IMR-90 (cell line): ENCODE measurements at regions not wholly inside any gene's neighbourhood (a gene's known extent, or its start where the extent isn't known, plus 50 kb on each side); places are given as distances from the start of the nearest gene placed in this dataset.

Experiments used
- ATAC-seq: fragments of 200-7000 bp; cut with Tn5 transposase; 2 replicates; pipeline ENCODE4 v1.9.1; 2020; ENCODE audit warnings: low read depth, mild to moderate bottlenecking, moderate library complexity
- BruUV-seq: library from RNA; stranded (reverse); fragments of 400-500 nt; replicated peaks from 2 replicates; lab custom pipeline; 2021; lab: Mats Ljungman, UMichigan
- CTCF ChIA-PET: fragments of 300-600 bp; formaldehyde crosslinking; extraction: SDS; loops from one replicate; lab custom pipeline; 2021; ENCODE audit warnings: antibody characterized with exemption; lab: Yijun Ruan, JAX
- POLR2A ChIA-PET: fragments of 300-600 bp; sonication (Branson Sonifier 250); formaldehyde crosslinking; loops from one replicate; lab custom pipeline; 2022; ENCODE audit warnings: antibody characterized with exemption; ENCODE audit not compliant: unreplicated experiment; lab: Charles Lee
- DNase-seq: peaks from one replicate; pipeline ENCODE4 v3.0.0; 2013
- H2AFZ ChIP-seq: replicated peaks from 2 replicates; pipeline ENCODE3; 2013; ENCODE audit warnings: low read length, mild to moderate bottlenecking; ENCODE audit not compliant: poor library complexity
- H2AK5ac ChIP-seq: 2 replicates; pipeline ENCODE4 v1.6.1; 2013; ENCODE audit warnings: low read depth, low read length, inconsistent platforms
- H2AK9ac ChIP-seq: replicated peaks from 2 replicates; pipeline ENCODE3; 2013; ENCODE audit warnings: mild to moderate bottlenecking, low read depth, low read length, moderate library complexity; ENCODE audit not compliant: poor library complexity
- H2BK120ac ChIP-seq: 2 replicates; pipeline ENCODE4 v1.6.1; 2013; ENCODE audit warnings: low read depth, low read length, inconsistent platforms
- H2BK15ac ChIP-seq: 3 replicates; pipeline ENCODE4 v1.6.1; 2013; ENCODE audit warnings: low read depth, low read length, inconsistent platforms
- H2BK20ac ChIP-seq: 2 replicates; pipeline ENCODE4 v1.6.1; 2013; ENCODE audit warnings: low read depth, mild to moderate bottlenecking, inconsistent platforms, low read length, moderate library complexity
- H2BK5ac ChIP-seq: 2 replicates; pipeline ENCODE4 v1.6.1; 2013; ENCODE audit warnings: mild to moderate bottlenecking, low read depth, low read length, inconsistent platforms; ENCODE audit not compliant: poor library complexity, severe bottlenecking
- H3K14ac ChIP-seq: replicated peaks from 2 replicates; pipeline ENCODE4 v1.6.1; 2013; ENCODE audit warnings: low read depth, low read length, inconsistent platforms
- H3K18ac ChIP-seq: 2 replicates; pipeline ENCODE4 v1.6.1; 2013; ENCODE audit warnings: low read depth, low read length, control low read depth
- H3K23ac ChIP-seq: 2 replicates; pipeline ENCODE4 v1.6.1; 2013; ENCODE audit warnings: low read depth, low read length, inconsistent platforms
- H3K27ac ChIP-seq: 2 replicates; pipeline ENCODE4 v1.5.1; 2013; ENCODE audit warnings: mild to moderate bottlenecking, control low read depth, low read length; ENCODE audit not compliant: insufficient read depth
- H3K27me3 ChIP-seq: 2 replicates; pipeline ENCODE4 v1.6.1; 2013; ENCODE audit warnings: low read length; ENCODE audit not compliant: control insufficient read depth, insufficient read depth
- H3K36me3 ChIP-seq: 2 replicates; pipeline ENCODE4 v1.6.1; 2013; ENCODE audit warnings: low read length, mixed read lengths; ENCODE audit not compliant: control insufficient read depth, insufficient read depth
- H3K4ac ChIP-seq: 2 replicates; pipeline ENCODE4 v1.6.1; 2013; ENCODE audit warnings: low read depth, low read length, inconsistent platforms
- H3K4me1 ChIP-seq: 2 replicates; pipeline ENCODE4 v1.6.1; 2013; ENCODE audit warnings: low read length, mixed read lengths; ENCODE audit not compliant: control insufficient read depth, insufficient read depth
- H3K4me2 ChIP-seq: 2 replicates; pipeline ENCODE4 v1.6.1; 2013; ENCODE audit warnings: low read depth, mild to moderate bottlenecking, control low read depth, low read length, moderate library complexity
- H3K4me3 ChIP-seq: 2 replicates; pipeline ENCODE4 v1.5.1; 2013; ENCODE audit warnings: low read depth, mild to moderate bottlenecking, control low read depth, low read length, moderate library complexity; ENCODE audit not compliant: insufficient read depth
- H3K56ac ChIP-seq: 2 replicates; pipeline ENCODE4 v1.6.1; 2013; ENCODE audit warnings: low read length, inconsistent platforms; ENCODE audit not compliant: insufficient read depth; ENCODE audit errors: extremely low read depth
- H3K79me1 ChIP-seq, 2 experiments: 2 replicates each; pipeline ENCODE4 v1.6.1; 2013; ENCODE audit warnings: low read length in 2 of 2, inconsistent platforms in 1 of 2, low read depth in 1 of 2
- H3K9ac ChIP-seq: 2 replicates; pipeline ENCODE4 v1.6.1; 2013; ENCODE audit warnings: low read depth, low read length, control low read depth
- H3K9me1 ChIP-seq: 2 replicates; pipeline ENCODE4 v1.6.1; 2013; ENCODE audit warnings: low read length, inconsistent platforms; ENCODE audit not compliant: insufficient read depth
- H3K9me3 ChIP-seq: 2 replicates; pipeline ENCODE4 v1.6.1; 2013; ENCODE audit warnings: low read length; ENCODE audit not compliant: control insufficient read depth, insufficient read depth
- H4K20me1 ChIP-seq: 2 replicates; pipeline ENCODE4 v1.6.1; 2013; ENCODE audit warnings: low read length, inconsistent platforms; ENCODE audit not compliant: insufficient read depth
- H4K5ac ChIP-seq: 2 replicates; pipeline ENCODE4 v1.6.1; 2013; ENCODE audit warnings: mild to moderate bottlenecking, low read depth, low read length, control low read depth
- H4K8ac ChIP-seq, 2 experiments: 2 replicates each; pipeline ENCODE4 v1.6.1; 2013; ENCODE audit warnings: low read depth in 2 of 2, low read length in 2 of 2, control low read depth in 1 of 2, inconsistent platforms in 1 of 2
- H4K91ac ChIP-seq: 2 replicates; pipeline ENCODE4 v1.6.1; 2013; ENCODE audit warnings: low read depth, low read length, inconsistent platforms; ENCODE audit not compliant: insufficient read depth
- SMC3 ChIP-seq: fragments of 150-350 bp; IDR thresholded peaks from 2 replicates; pipeline ENCODE4 v1.6.1; 2016; ENCODE audit warnings: low read depth, mild to moderate bottlenecking, antibody characterized with exemption, low read length, moderate library complexity
- USF2 ChIP-seq: fragments of 150-350 bp; IDR thresholded peaks from 2 replicates; pipeline ENCODE4 v1.6.1; 2017; ENCODE audit warnings: mild to moderate bottlenecking, antibody characterized with exemption, low read length, low read depth
- WGBS, 2 experiments: methylation state at CpG; one replicate each; pipeline versions ENCODE4 v1.1.5 to v1.1.7; 2013; ENCODE audit warnings: missing lambda C conversion rate in 2 of 2; ENCODE audit not compliant: insufficient read length in 1 of 2; ENCODE audit errors: extremely low coverage in 2 of 2; 5-methylcytosine and 5-hydroxymethylcytosine counted together
- dilution Hi-C: fragments of 300-500 bp; cut with HindIII; formaldehyde crosslinking; loops from one replicate; pipeline ENCODE4 v1.14.3; 2018; ENCODE audit warnings: low sequenced_read_pairs; ENCODE audit not compliant: unreplicated experiment
- in situ Hi-C: fragments of 300-500 bp; cut with MboI; formaldehyde crosslinking; loops from 3 replicates; pipeline ENCODE4 v1.14.3; 2019; ENCODE audit warnings: low sequenced_read_pairs, inconsistent platforms, mixed read lengths
- intact Hi-C: fragments of 100-400 bp; cut with micrococcal nuclease; formaldehyde crosslinking; loops from 2 replicates; pipeline ENCODE4 v1.10.0; 2022

GRCh38 chr2:158011055-158011771, 90.5 kb upstream of the UPP2 start:
- no CpG with 5 or more reads among the region's 5 CpGs for WGBS, 2 experiments
- no TSS peak for BruUV-seq

More at GRCh38 chr2:158011055-158011771, 90.5 kb upstream of the UPP2 start:
- intact Hi-C loops = no loop called here
- ATAC-seq (no peak), DNase-seq (no peak)
- no peak overlapping the region for H3K23ac ChIP-seq
- H3K14ac ChIP-seq = no peak overlapping the region
- no peaks in the 10 kb centered on the region for H3K36me3 ChIP-seq
- no peak overlapping the region for H3K4ac ChIP-seq
- no peak overlapping the region for H2BK20ac ChIP-seq
- H4K5ac ChIP-seq = no peak overlapping the region
- H3K56ac ChIP-seq = no peak overlapping the region
- no peak overlapping the region for H4K91ac ChIP-seq
- ChIA-PET POLR2A (no interaction called here), CTCF (interaction anchor here (0.7 to 1.0 kb wide), 2 partner anchors 502 to 706 kb away, joined by 3 read pairs; no protein-coding TSS in a partner anchor)
- no peak for TF ChIP-seq SMC3
- TF ChIP-seq USF2 = peak; percentile 65; the same call in 1 of the 2 replicates
- H4K20me1 ChIP-seq = no peaks in the 10 kb centered on the region
- no peak overlapping the region for H2BK15ac ChIP-seq
- no peak overlapping the region for H3K9ac ChIP-seq
- no peak overlapping the region for H2BK5ac ChIP-seq
- dilution Hi-C loops = no loop called here
- no peak overlapping the region for H3K18ac ChIP-seq
- H3K79me1 ChIP-seq = no peaks in the 10 kb centered on the region
- no peak overlapping the region for H3K4me3 ChIP-seq
- no peaks in the 10 kb centered on the region for H3K4me1 ChIP-seq
- H3K27ac ChIP-seq = no peak overlapping the region
- H3K9me1 ChIP-seq = no peaks in the 10 kb centered on the region
- H2AFZ ChIP-seq = no peak overlapping the region
- no peak overlapping the region for H4K8ac ChIP-seq
- no peak overlapping the region for H3K4me2 ChIP-seq
- no peak overlapping the region for H2BK120ac ChIP-seq
- H2AK5ac ChIP-seq = no peak overlapping the region
- no peak overlapping the region for H2AK9ac ChIP-seq
- in situ Hi-C loops = loop anchor here (25.0 kb wide), 1 partner anchor 374 kb away; the partner anchor contains the start of gene ACVR1C
- H3K9me3 ChIP-seq = no peaks in the 10 kb centered on the region
- peaks cover 2% of the 10 kb centered on the region; the same call in 1 of the 2 replicates for H3K27me3 ChIP-seq
